Fibroblast of the aortic adventitia (primary cell): ENCODE measurements at regions not wholly inside any gene's neighbourhood (a gene's known extent, or its start where the extent isn't known, plus 50 kb on each side); places are given as distances from the start of the nearest gene placed in this dataset.
A peak's percentile ranks its signal among the peaks of the same experiment; 100 is the strongest.

Experiments used
- DNase-seq: peaks from one replicate; pipeline ENCODE4 v3.0.0-alpha.2; 2010; ENCODE audit warnings: low read depth
- H3K4me3 ChIP-seq: 2 replicates; pipeline ENCODE4 v1.5.1; 2011; ENCODE audit warnings: low read depth, mild to moderate bottlenecking, control low read depth, low read length, moderate library complexity
- TF ChIP-seq, protein P1 (sequence below): IDR thresholded peaks from 2 replicates; pipeline ENCODE4 v1.5.1; 2011; ENCODE audit warnings: mild to moderate bottlenecking, low read length, control low read depth, inconsistent platforms; ENCODE audit not compliant: insufficient read depth

- TF ChIP-seq, protein P1, sequence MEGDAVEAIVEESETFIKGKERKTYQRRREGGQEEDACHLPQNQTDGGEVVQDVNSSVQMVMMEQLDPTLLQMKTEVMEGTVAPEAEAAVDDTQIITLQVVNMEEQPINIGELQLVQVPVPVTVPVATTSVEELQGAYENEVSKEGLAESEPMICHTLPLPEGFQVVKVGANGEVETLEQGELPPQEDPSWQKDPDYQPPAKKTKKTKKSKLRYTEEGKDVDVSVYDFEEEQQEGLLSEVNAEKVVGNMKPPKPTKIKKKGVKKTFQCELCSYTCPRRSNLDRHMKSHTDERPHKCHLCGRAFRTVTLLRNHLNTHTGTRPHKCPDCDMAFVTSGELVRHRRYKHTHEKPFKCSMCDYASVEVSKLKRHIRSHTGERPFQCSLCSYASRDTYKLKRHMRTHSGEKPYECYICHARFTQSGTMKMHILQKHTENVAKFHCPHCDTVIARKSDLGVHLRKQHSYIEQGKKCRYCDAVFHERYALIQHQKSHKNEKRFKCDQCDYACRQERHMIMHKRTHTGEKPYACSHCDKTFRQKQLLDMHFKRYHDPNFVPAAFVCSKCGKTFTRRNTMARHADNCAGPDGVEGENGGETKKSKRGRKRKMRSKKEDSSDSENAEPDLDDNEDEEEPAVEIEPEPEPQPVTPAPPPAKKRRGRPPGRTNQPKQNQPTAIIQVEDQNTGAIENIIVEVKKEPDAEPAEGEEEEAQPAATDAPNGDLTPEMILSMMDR = no peak
- peak; percentile 1 for DNase-seq
- H3K4me3 ChIP-seq = no peak overlapping the region
Observed at GRCh38 chr5:174872271-174872670, 147.9 kb downstream of the MSX2 start.

DNA sequence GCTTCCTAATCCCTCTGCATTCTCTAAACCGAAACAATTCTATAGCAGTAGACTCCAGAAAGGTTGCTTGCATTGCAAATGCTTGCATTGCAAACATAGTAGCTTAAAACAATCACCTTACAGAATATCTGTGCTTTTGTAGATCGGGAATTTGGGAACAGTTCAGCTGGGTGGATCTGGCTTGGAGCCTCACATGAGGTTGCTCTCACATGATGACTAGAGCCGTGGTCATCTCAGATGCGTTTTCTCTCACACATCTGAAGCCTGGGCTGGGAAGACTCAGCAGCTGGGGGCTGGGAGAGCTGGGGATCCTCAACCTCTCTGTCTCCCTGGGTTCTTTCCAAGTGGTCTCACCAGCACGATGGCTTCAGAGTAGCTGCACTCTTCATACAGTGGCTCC, 127.8 kb downstream of the MSX2 start:
- no peak overlapping the region for H3K4me3 ChIP-seq
- TF ChIP-seq, protein P1 = no peak
- DNase-seq = no peak

DNA sequence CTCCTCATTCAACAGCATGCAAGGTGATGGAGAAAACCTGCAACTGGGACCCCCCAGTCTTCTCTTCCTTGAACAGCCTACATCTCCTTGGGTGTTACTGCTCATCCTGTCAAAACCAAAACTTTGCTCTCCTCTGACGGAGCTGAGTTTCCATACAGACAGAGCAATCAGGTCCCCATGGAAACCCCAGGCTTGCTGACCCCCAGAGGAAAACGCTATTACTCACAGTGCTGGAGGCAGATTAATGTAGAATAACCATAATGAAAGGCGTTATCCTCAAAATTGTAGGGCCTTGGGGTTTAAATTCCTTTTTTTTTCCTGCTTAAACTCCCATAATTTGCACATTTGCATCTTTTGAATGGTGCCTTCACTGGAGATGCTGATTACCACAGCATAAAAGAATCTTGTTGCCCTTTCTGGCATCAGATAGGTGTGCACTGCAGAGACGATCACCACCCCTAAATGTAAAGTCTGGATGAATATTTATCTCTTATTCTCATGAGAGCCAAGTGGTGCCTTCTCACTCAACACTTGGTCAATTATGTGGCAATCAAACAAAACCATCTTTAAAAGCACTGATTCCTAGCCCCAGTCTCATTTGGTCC, 126.3 kb downstream of the MSX2 start:
- TF ChIP-seq, protein P1 = no peak
- DNase-seq = no peak
- no peak overlapping the region for H3K4me3 ChIP-seq

DNA sequence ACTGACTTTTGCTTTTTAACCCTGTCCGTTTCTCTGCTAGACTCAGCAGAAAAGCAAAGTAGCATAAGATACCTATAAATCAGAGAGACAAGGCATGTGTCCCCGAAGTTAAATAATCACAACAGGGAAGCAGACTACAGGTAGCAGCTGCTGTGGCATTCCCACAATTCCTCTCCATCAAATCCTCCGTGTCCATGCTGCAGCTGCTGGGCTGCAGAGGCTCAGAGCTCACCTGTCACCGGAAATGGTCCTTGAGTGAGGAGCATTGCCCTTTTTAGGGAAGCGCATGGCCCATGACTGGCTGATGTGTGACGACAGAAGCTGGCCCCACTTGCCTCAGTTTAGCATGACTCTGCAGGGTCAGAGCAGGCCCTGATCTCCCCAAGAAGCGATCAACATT, 125.0 kb downstream of the MSX2 start:
- H3K4me3 ChIP-seq = no peak overlapping the region
- TF ChIP-seq, protein P1 = no peak
- DNase-seq = no peak

- H3K4me3 ChIP-seq = no peak overlapping the region
- TF ChIP-seq, protein P1 = no peak
Observed at GRCh38 chr5:174844971-174845370, 120.6 kb downstream of the MSX2 start.

DNA sequence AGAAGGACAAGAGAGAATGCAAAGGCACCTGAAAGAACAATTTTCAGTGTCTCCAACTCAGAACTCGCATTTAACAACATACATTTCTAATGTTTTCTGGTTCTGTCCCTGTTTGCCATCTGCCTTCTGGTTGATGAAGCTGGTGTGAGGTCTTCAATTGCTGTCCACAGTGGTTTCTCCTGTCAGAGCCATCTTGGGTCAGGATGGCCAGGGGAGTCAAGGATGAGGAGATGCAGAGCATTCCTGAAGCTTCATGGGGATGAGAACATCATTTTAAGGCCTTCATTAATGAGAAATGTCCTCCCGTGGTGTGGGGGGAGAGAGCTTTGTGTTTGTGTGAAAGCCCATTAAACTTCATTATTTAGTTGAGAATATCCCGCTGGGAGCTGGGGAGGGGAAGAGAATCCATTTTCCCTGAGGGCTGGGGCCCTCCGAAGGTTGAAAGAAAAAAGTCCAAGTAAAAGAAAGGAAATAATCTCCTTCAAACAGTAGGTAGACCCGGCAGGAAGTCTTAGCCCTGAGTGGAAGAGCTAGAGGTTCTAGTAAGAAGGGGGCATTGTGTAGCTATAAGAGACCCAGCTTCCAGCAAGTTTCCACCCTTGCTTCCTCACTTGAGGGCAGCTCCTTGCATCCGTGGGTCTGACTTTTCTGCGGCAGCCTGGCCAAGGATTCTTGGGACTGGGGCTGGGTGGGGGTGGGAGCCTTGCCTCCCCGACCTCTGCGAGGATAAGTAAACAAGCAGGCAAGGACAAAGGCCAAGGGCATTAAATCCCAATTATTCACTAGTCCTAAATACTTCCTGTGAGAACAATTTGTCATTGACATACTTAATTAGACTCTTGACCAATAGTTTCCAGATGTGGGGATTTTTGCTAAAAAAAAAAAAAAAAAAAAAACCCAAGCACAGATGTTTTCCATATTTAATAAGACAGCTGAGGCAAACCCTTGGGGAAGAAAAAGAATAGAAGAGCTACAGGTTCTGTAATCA, 119.2 kb downstream of the MSX2 start:
- peak; percentile 8 for DNase-seq
- TF ChIP-seq, protein P1 = no peak
- H3K4me3 ChIP-seq = no peak overlapping the region

More at GRCh38 chr5:174844971-174845370, 120.6 kb downstream of the MSX2 start:
- no peak for DNase-seq
